Transverse colon (tissue), 4 donors: ENCODE measurements at regions not wholly inside any gene's neighbourhood (a gene's known extent, or its start where the extent isn't known, plus 50 kb on each side); places are given as distances from the start of the nearest gene placed in this dataset.

ENCODE experiments used
- DNase-seq: peaks from one replicate; pipeline ENCODE4 v3.0.0-alpha.2; 2019
- H3K27ac ChIP-seq, 4 donors: fragments of 200-600 bp; sonication (generic); 2 replicates each; pipeline ENCODE4 v1.5.1; 2016 to 2018; ENCODE audit warnings: inconsistent platforms in 4 of 4
- H3K27me3 ChIP-seq: fragments of 200-600 bp; sonication (generic); 2 replicates; pipeline ENCODE4 v1.5.1; 2017; ENCODE audit warnings: inconsistent platforms
- H3K36me3 ChIP-seq, 4 donors: fragments of 200-600 bp; sonication (generic); 2 replicates each; pipeline ENCODE4 v1.5.1; 2017 to 2019; ENCODE audit warnings: inconsistent platforms in 4 of 4
- H3K4me1 ChIP-seq, 4 donors: fragments of 200-600 bp; sonication (generic); 2 replicates each; pipeline ENCODE4 v1.5.1; 2017 to 2020; ENCODE audit warnings: inconsistent platforms in 4 of 4
- H3K4me3 ChIP-seq, 4 donors: fragments of 200-600 bp; sonication (generic); 1 replicate in 1 of 4; 2 replicates in 3 of 4; pipeline versions ENCODE4 v1.5.1 to v1.6.1; 2017 to 2019; ENCODE audit warnings: inconsistent platforms in 4 of 4
- H3K9me3 ChIP-seq, 2 donors: fragments of 200-600 bp; sonication (generic); 2 replicates each; pipeline ENCODE4 v1.5.1; 2017 to 2019; ENCODE audit warnings: inconsistent platforms in 2 of 2
- CTCF ChIP-seq, 5 experiments: fragments of 200-600 bp in 3 of 5; fragments of 450-650 bp in 2 of 5; sonication (generic) in 3 of 5; IDR thresholded peaks; 1 replicate in 2 of 5; 2 replicates in 3 of 5; pipeline ENCODE4 v1.5.1; 2016 to 2017; ENCODE audit warnings: antibody characterized with exemption in 5 of 5, inconsistent platforms in 3 of 5, mild to moderate bottlenecking in 2 of 5, moderate library complexity in 1 of 5
- EP300 ChIP-seq: sonication (generic); formaldehyde crosslinking; IDR thresholded peaks from one replicate; pipeline ENCODE4 v1.6.1; 2017; ENCODE audit warnings: antibody characterized with exemption, low read depth
- POLR2A ChIP-seq: fragments of 450-650 bp; IDR thresholded peaks from one replicate; pipeline ENCODE4 v1.6.1; 2016; ENCODE audit warnings: antibody characterized with exemption, mild to moderate bottlenecking, moderate library complexity
- POLR2AphosphoS5 ChIP-seq, 3 donors: sonication (generic); formaldehyde crosslinking; IDR thresholded peaks; one replicate each; pipeline ENCODE4 v1.6.1; 2016; ENCODE audit warnings: antibody characterized with exemption in 3 of 3
- WGBS, 2 donors: methylation state at CpG; one replicate each; pipeline ENCODE4 v1.1.5; 2018; ENCODE audit warnings: low coverage in 1 of 2; 5-methylcytosine and 5-hydroxymethylcytosine counted together
- in situ Hi-C, 4 donors: fragments of 200-750 bp; cut with MboI; loops; one replicate each; pipeline versions ENCODE4 v1.15.0 to v1.15.1; 2017; ENCODE audit warnings: low sequenced_read_pairs in 3 of 4, low pct_ligation_motif_present in 1 of 4, low pct_unique_long_range_greater_than_20kb in 1 of 4
- intact Hi-C: fragments of 100-400 bp; cut with DNase I; formaldehyde crosslinking; loops from one replicate; pipeline ENCODE4 v1.15.1; 2023; ENCODE audit warnings: low total_unique reads

DNA sequence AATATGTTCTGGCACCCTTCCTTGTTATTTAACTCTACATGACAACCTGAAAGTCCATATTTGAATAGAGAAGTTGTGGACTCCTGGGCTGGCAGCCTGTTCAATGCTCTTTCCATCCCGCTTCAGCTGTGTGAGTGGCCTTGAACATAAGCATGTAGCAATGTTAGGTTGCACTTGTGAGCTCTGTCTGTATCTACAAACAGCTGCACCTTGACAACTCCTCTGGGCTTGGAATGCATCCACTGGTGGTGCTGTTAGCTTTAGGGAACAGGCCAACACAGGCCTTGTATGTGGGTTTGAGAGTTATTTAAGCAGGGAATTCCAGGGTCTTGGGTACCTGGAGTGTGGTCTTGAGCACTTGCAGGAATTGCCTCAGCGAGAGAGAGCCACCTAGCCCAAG lies 141.2 kb downstream of the DTHD1 start:
- Histone ChIP-seq H3K9me3 (no peaks in the 10 kb centered on the region), H3K4me3 (no peak overlapping the region), H3K27me3 (no peaks in the 10 kb centered on the region), H3K27ac (no peak overlapping the region), H3K36me3 (no peaks in the 10 kb centered on the region), H3K4me1 (no peaks in the 10 kb centered on the region)
- in situ Hi-C loops, result no loop called here
- DNase-seq, result no peak
- TF ChIP-seq CTCF (IDR thresholded peaks at IDR 0.05) (no peak), POLR2A (no peak), POLR2AphosphoS5 (IDR thresholded peaks at IDR 0.05) (no peak), EP300 (no peak)
- intact Hi-C loops, result no loop called here
- 78 to 100% methylated on average over 1 to 2 of the region's 2 CpGs for WGBS, 2 donors

- no peak for DNase-seq
- Histone ChIP-seq H3K27me3 (no peaks in the 10 kb centered on the region), H3K36me3 (no peaks in the 10 kb centered on the region), H3K4me3 (no peak overlapping the region), H3K27ac (no peak overlapping the region), H3K4me1 (no peaks in the 10 kb centered on the region), H3K9me3 (no peaks in the 10 kb centered on the region)
- intact Hi-C loops, result no loop called here
- in situ Hi-C loops, result no loop called here
- 78 to 87% methylated on average over 5 of the region's 5 CpGs for WGBS, 2 donors
- TF ChIP-seq POLR2A (no peak), POLR2AphosphoS5 (IDR thresholded peaks at IDR 0.05) (no peak), CTCF (IDR thresholded peaks at IDR 0.05) (no peak), EP300 (no peak)
Measured at GRCh38 chr4:36426741-36427140, 145.3 kb downstream of the DTHD1 start.

DNA sequence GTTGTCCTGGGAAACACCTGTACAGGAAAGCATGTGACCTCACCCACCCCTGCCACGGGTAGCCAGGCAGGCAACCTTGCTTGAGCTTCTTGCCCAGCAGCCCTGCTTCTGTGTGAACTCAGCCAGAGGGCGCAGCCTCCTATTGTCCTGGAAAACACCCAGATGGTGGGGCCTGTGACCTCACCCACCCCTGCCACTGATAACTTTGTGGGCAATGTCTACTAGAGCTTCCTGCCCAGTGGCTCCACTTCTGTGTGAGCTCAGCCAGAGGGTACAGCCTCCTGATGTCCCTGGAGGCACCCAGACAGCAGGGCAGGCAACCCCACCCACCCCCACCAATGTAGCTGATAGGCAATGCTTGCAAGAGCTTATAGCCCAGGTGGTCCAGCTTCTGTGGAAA lies 146.3 kb downstream of the DTHD1 start:
- no peak for DNase-seq
- H3K27ac ChIP-seq, result no peak overlapping the region
- no peaks in the 10 kb centered on the region for H3K9me3 ChIP-seq
- H3K36me3 ChIP-seq, result no peaks in the 10 kb centered on the region
- no peaks in the 10 kb centered on the region for H3K27me3 ChIP-seq
- H3K4me1 ChIP-seq, result no peaks in the 10 kb centered on the region
- WGBS, 2 donors, result 45% methylated on average over 2 of the region's 2 CpGs; no CpG with 5 or more reads in 1 of the 2 donors
- TF ChIP-seq CTCF (IDR thresholded peaks at IDR 0.05) (no peak), EP300 (no peak), POLR2A (no peak), POLR2AphosphoS5 (IDR thresholded peaks at IDR 0.05) (no peak)
- intact Hi-C loops (no loop called here), in situ Hi-C loops (no loop called here)
- H3K4me3 ChIP-seq, result no peak overlapping the region

GRCh38 chr4:36432586-36432985 lies 151.2 kb downstream of the DTHD1 start:
- H3K4me3 ChIP-seq, result no peak overlapping the region
- intact Hi-C loops (no loop called here), in situ Hi-C loops (no loop called here)
- no peak for TF ChIP-seq POLR2AphosphoS5 (IDR thresholded peaks at IDR 0.05)
- TF ChIP-seq CTCF (IDR thresholded peaks at IDR 0.05), result no peak
- TF ChIP-seq POLR2A, result no peak
- no peak for TF ChIP-seq EP300
- no peaks in the 10 kb centered on the region for H3K9me3 ChIP-seq
- no peak for DNase-seq
- no peaks in the 10 kb centered on the region for H3K4me1 ChIP-seq
- no peak overlapping the region for H3K27ac ChIP-seq
- WGBS, 2 donors, result 30 to 83% methylated on average over 2 of the region's 2 CpGs
- H3K36me3 ChIP-seq, result no peaks in the 10 kb centered on the region
- H3K27me3 ChIP-seq, result no peaks in the 10 kb centered on the region
